Vagina (tissue), 2 donors: ENCODE measurements at regions not wholly inside any gene's neighbourhood (a gene's known extent, or its start where the extent isn't known, plus 50 kb on each side); places are given as distances from the start of the nearest gene placed in this dataset.

Source experiments
- DNase-seq, 2 donors: peaks; one replicate each; pipeline ENCODE4 v3.0.0-alpha.2; 2017; ENCODE audit errors: extremely low spot score in 2 of 2
- H3K27ac ChIP-seq: fragments of 200-600 bp; sonication (generic); one replicate; pipeline ENCODE4 v1.5.1; 2019
- H3K27me3 ChIP-seq: fragments of 200-600 bp; sonication (generic); one replicate; pipeline ENCODE4 v1.5.1; 2019
- H3K36me3 ChIP-seq, 2 donors: fragments of 200-600 bp; sonication (generic); one replicate each; pipeline ENCODE4 v1.5.1; 2017 to 2019
- H3K4me1 ChIP-seq: fragments of 200-600 bp; sonication (generic); one replicate; pipeline ENCODE4 v1.5.1; 2019
- H3K4me3 ChIP-seq, 2 donors: fragments of 200-600 bp; sonication (generic); 1 replicate in 1 of 2; 2 replicates in 1 of 2; pipeline ENCODE4 v1.5.1; 2016 to 2019
- H3K9me3 ChIP-seq: fragments of 200-600 bp; sonication (generic); one replicate; pipeline ENCODE4 v1.5.1; 2019
- POLR2A ChIP-seq, 2 donors: fragments of 450-650 bp; IDR thresholded peaks; one replicate each; pipeline ENCODE4 v1.6.1; 2017; ENCODE audit warnings: antibody characterized with exemption in 2 of 2, mild to moderate bottlenecking in 2 of 2, moderate library complexity in 2 of 2
- POLR2AphosphoS5 ChIP-seq, 2 donors: sonication (generic); formaldehyde crosslinking; IDR thresholded peaks; one replicate each; pipeline ENCODE4 v1.9.0; 2017; ENCODE audit warnings: antibody characterized with exemption in 2 of 2, mild to moderate bottlenecking in 2 of 2, low read depth in 1 of 2; ENCODE audit not compliant: insufficient read depth in 1 of 2
- intact Hi-C: fragments of 100-400 bp; cut with DNase I; formaldehyde crosslinking; loops from one replicate; pipeline ENCODE4 v1.15.1; 2023
- TF ChIP-seq, protein P1 (sequence below), 3 experiments: fragments of 450-650 bp in 2 of 3; fragments of 200-600 bp in 1 of 3; sonication (generic) in 1 of 3; IDR thresholded peaks; one replicate each; pipeline ENCODE4 v1.5.1; 2017 to 2019; ENCODE audit warnings: antibody characterized with exemption in 3 of 3, mild to moderate bottlenecking in 2 of 3, moderate library complexity in 2 of 3

DNA sequence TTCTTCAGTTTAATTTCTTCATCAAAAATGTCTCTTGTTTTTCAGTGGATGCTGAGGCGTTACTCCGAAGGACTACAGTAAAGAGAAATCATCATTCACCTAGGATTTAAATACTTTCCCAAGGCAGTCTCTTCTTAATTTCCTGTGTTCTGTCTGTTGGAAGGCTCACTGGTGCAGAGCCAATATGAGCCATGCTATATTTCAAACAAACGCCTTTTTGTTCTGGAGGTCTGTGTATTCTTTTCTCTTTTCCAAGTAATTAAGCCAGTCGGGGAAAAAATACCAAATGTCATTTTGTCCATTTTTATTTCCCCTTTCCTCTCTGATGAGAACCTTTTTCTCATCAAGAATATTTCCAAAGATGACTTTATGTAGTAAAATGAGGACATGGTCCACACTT lies 206.5 kb downstream of the RWDD3 start:
- no peaks in the 10 kb centered on the region for H3K36me3 ChIP-seq
- no peak overlapping the region for H3K27ac ChIP-seq
- intact Hi-C loops = no loop called here
- H3K4me1 ChIP-seq = no peaks in the 10 kb centered on the region
- no peak overlapping the region for H3K4me3 ChIP-seq
- TF ChIP-seq, protein P1, sequence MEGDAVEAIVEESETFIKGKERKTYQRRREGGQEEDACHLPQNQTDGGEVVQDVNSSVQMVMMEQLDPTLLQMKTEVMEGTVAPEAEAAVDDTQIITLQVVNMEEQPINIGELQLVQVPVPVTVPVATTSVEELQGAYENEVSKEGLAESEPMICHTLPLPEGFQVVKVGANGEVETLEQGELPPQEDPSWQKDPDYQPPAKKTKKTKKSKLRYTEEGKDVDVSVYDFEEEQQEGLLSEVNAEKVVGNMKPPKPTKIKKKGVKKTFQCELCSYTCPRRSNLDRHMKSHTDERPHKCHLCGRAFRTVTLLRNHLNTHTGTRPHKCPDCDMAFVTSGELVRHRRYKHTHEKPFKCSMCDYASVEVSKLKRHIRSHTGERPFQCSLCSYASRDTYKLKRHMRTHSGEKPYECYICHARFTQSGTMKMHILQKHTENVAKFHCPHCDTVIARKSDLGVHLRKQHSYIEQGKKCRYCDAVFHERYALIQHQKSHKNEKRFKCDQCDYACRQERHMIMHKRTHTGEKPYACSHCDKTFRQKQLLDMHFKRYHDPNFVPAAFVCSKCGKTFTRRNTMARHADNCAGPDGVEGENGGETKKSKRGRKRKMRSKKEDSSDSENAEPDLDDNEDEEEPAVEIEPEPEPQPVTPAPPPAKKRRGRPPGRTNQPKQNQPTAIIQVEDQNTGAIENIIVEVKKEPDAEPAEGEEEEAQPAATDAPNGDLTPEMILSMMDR (IDR thresholded peaks at IDR 0.05) = no peak
- TF ChIP-seq POLR2A (IDR thresholded peaks at IDR 0.05) (no peak), POLR2AphosphoS5 (IDR thresholded peaks at IDR 0.05; ENCODE audit: insufficient read depth in 1 of 2, low read depth in 1 of 2) (no peak)
- DNase-seq = no peak
- no peaks in the 10 kb centered on the region for H3K27me3 ChIP-seq
- H3K9me3 ChIP-seq = no peaks in the 10 kb centered on the region

DNA sequence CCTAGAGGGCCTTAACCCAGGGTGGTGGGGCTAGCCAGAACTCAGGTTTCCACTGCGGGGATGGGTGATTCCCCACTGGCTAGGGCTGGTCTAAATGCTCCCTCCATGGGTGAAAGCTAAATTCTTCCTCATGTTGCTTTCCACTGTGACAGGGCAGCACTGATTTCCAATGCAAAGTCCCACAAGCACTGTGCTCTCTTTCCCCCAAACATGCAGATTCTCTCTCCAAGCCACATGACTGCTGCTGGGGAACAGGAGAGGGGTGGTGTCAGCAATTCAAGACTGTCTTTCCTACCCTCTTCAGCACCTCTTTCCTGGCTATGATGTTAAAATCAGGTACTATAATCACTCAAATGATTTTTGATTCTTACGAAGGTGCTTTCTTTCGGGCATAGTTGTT lies 215.5 kb downstream of the RWDD3 start:
- no peaks in the 10 kb centered on the region for H3K4me1 ChIP-seq
- intact Hi-C loops = no loop called here
- H3K9me3 ChIP-seq = no peaks in the 10 kb centered on the region
- H3K4me3 ChIP-seq = no peak overlapping the region
- H3K36me3 ChIP-seq = no peaks in the 10 kb centered on the region
- no peak overlapping the region for H3K27ac ChIP-seq
- DNase-seq = no peak
- H3K27me3 ChIP-seq = no peaks in the 10 kb centered on the region
- TF ChIP-seq POLR2A (IDR thresholded peaks at IDR 0.05) (no peak), POLR2AphosphoS5 (IDR thresholded peaks at IDR 0.05; ENCODE audit: insufficient read depth in 1 of 2, low read depth in 1 of 2) (no peak)
- TF ChIP-seq, protein P1 (IDR thresholded peaks at IDR 0.05) = no peak

DNA sequence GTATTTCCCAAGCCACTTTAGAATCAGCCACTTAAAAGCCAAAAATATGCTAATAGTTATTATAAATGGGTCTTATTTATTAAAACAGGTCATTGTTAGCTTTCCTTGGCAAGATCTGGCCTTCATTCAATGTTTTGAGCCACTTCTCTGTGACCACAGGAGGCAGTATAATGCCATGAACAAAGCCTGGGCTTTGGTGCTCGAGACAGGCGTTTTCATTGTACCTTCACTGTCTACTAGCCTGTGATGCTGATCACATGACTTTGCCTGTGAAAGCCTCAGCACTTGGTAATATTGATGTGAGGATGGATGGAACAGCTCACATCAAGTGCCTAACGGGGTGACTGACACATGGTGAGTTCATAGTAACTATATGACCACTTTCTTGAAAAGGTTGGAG lies 217.0 kb downstream of the RWDD3 start:
- H3K27me3 ChIP-seq = no peaks in the 10 kb centered on the region
- no peak for DNase-seq
- no peaks in the 10 kb centered on the region for H3K9me3 ChIP-seq
- intact Hi-C loops = no loop called here
- H3K36me3 ChIP-seq = no peaks in the 10 kb centered on the region
- no peaks in the 10 kb centered on the region for H3K4me1 ChIP-seq
- H3K4me3 ChIP-seq = no peak overlapping the region
- no peak overlapping the region for H3K27ac ChIP-seq
- TF ChIP-seq POLR2A (IDR thresholded peaks at IDR 0.05) (no peak), POLR2AphosphoS5 (IDR thresholded peaks at IDR 0.05; ENCODE audit: insufficient read depth in 1 of 2, low read depth in 1 of 2) (no peak)
- TF ChIP-seq, protein P1 (IDR thresholded peaks at IDR 0.05) = no peak

DNA sequence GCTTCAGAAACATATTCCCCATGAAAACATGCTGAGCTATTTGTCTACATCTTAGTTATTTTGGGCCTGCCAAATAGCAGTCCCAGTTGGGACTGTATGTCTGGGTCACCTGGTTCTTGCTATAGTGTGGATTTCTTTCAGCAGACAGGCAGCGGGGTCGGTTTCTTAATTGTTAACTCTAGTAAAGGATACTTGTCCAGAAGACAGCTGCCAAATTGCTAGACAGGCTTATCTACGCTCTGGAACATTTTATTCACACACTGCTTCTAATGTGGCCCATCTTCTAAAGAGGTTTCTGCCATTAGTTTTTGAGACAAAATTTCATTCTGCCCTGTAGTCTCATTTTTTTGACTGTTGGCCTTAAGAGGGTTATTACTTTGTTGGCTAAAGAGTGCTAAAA lies 217.9 kb downstream of the RWDD3 start:
- DNase-seq = no peak
- intact Hi-C loops = no loop called here
- TF ChIP-seq, protein P1 (IDR thresholded peaks at IDR 0.05) = no peak
- no peak for TF ChIP-seq POLR2A (IDR thresholded peaks at IDR 0.05)
- no peak for TF ChIP-seq POLR2AphosphoS5 (IDR thresholded peaks at IDR 0.05; ENCODE audit: insufficient read depth in 1 of 2, low read depth in 1 of 2)
- H3K36me3 ChIP-seq = no peaks in the 10 kb centered on the region
- H3K4me1 ChIP-seq = no peaks in the 10 kb centered on the region
- H3K27me3 ChIP-seq = no peaks in the 10 kb centered on the region
- no peaks in the 10 kb centered on the region for H3K9me3 ChIP-seq
- H3K27ac ChIP-seq = no peak overlapping the region
- no peak overlapping the region for H3K4me3 ChIP-seq

DNA sequence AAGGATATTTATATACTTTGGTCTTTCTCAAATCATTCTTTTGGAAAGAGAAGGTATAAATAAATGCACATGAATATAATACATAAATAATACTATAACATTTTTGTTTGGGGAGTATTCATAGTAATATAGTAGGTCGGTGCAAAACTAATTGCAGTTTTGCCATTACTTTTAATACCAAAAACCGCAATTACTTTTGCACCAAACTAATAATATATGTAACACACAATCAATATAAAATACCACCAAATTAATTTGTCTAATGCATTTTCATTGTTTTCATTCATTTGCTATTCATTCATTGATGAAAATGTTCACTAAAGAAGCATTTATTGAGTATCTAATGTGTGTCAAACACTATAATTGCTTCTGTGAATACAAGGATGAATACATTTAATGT lies 219.0 kb downstream of the RWDD3 start:
- DNase-seq = no peak
- TF ChIP-seq, protein P1 (IDR thresholded peaks at IDR 0.05) = no peak
- TF ChIP-seq POLR2A (IDR thresholded peaks at IDR 0.05) (no peak), POLR2AphosphoS5 (IDR thresholded peaks at IDR 0.05; ENCODE audit: insufficient read depth in 1 of 2, low read depth in 1 of 2) (no peak)
- H3K9me3 ChIP-seq = no peaks in the 10 kb centered on the region
- no peaks in the 10 kb centered on the region for H3K36me3 ChIP-seq
- no peaks in the 10 kb centered on the region for H3K4me1 ChIP-seq
- H3K27me3 ChIP-seq = no peaks in the 10 kb centered on the region
- no peak overlapping the region for H3K27ac ChIP-seq
- intact Hi-C loops = no loop called here
- no peak overlapping the region for H3K4me3 ChIP-seq
